ENCODE measurements at regions not wholly inside any gene's neighbourhood (a gene's known extent, or its start where the extent isn't known, plus 50 kb on each side); places are given as distances from the start of the nearest gene placed in this dataset.

DNA sequence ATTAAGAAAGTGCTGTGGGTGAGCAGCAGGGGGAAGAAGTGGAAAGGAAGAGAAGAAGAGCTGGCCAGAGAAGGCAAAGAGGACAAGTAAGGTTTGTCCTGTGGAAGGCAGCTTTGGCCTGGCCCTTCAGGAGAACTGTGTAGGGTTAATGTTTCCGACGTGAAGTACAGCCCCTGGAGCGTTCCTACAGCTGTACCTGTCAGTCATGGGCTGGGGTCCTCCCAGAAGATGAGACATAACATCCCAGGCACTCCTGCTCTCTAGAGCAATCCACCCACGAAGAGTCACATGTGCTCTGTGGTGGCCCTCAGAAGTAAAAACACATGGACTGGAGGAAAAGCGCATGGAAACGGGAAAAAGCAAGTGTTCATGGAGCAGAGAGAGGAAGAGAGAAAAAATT is 237.4 kb downstream of the CAAP1 start:
- TF ChIP-seq, protein P1, sequence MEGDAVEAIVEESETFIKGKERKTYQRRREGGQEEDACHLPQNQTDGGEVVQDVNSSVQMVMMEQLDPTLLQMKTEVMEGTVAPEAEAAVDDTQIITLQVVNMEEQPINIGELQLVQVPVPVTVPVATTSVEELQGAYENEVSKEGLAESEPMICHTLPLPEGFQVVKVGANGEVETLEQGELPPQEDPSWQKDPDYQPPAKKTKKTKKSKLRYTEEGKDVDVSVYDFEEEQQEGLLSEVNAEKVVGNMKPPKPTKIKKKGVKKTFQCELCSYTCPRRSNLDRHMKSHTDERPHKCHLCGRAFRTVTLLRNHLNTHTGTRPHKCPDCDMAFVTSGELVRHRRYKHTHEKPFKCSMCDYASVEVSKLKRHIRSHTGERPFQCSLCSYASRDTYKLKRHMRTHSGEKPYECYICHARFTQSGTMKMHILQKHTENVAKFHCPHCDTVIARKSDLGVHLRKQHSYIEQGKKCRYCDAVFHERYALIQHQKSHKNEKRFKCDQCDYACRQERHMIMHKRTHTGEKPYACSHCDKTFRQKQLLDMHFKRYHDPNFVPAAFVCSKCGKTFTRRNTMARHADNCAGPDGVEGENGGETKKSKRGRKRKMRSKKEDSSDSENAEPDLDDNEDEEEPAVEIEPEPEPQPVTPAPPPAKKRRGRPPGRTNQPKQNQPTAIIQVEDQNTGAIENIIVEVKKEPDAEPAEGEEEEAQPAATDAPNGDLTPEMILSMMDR (IDR thresholded peaks at IDR 0.05; ENCODE audit: low read depth, low read length, poor library complexity, severe bottlenecking) = no peak
- TF ChIP-seq EZH2phosphoT487 (IDR thresholded peaks at IDR 0.05; ENCODE audit: borderline replicate concordance, low read length) = no peak
